Keratinocyte (primary cell): ENCODE measurements at regions not wholly inside any gene's neighbourhood (a gene's known extent, or its start where the extent isn't known, plus 50 kb on each side); places are given as distances from the start of the nearest gene placed in this dataset.

Experiments
- DNase-seq: peaks from one replicate; pipeline ENCODE4 v3.0.0-alpha.2; 2011; ENCODE audit warnings: low read depth, missing footprints, low spot score
- FAIRE-seq: peaks from 2 replicates; lab custom pipeline; 2011; peaks lifted over from hg19 to GRCh38; lab: Jason Lieb, UNC
- H2AFZ ChIP-seq: 2 replicates; pipeline ENCODE4 v1.6.0; 2012; ENCODE audit warnings: low read length, control low read depth, inconsistent platforms; ENCODE audit not compliant: control insufficient read depth
- H3K27ac ChIP-seq: 2 replicates; pipeline ENCODE4 v1.5.1; 2011; ENCODE audit warnings: low read length; ENCODE audit not compliant: control insufficient read depth, insufficient read depth
- H3K27me3 ChIP-seq: 3 replicates; pipeline ENCODE4 v1.6.0; 2011; ENCODE audit warnings: low read length; ENCODE audit not compliant: control insufficient read depth, insufficient read depth; ENCODE audit errors: extremely low read depth
- H3K36me3 ChIP-seq, 2 experiments: 2 replicates in 1 of 2; 3 replicates in 1 of 2; pipeline ENCODE4 v1.5.1; 2011; ENCODE audit warnings: low read length in 2 of 2, mild to moderate bottlenecking in 1 of 2; ENCODE audit not compliant: control insufficient read depth in 2 of 2, insufficient read depth in 2 of 2; ENCODE audit errors: extremely low read depth in 1 of 2
- H3K4me1 ChIP-seq: 3 replicates; pipeline ENCODE4 v1.5.1; 2011; ENCODE audit warnings: low read length; ENCODE audit not compliant: control insufficient read depth, insufficient read depth; ENCODE audit errors: extremely low read depth
- H3K4me2 ChIP-seq: 3 replicates; pipeline ENCODE4 v1.6.0; 2011; ENCODE audit warnings: low read depth, low read length; ENCODE audit not compliant: control insufficient read depth, insufficient read depth; ENCODE audit errors: extremely low read depth
- H3K4me3 ChIP-seq, 3 experiments: fragments of 200-600 bp in 1 of 3; sonication (generic) in 1 of 3; 2 replicates in 2 of 3; 3 replicates in 1 of 3; pipeline ENCODE4 v1.5.1; 2011 to 2016; ENCODE audit warnings: low read length in 3 of 3, mild to moderate bottlenecking in 3 of 3, control low read depth in 2 of 3, inconsistent platforms in 1 of 3, low read depth in 1 of 3, mixed read lengths in 1 of 3, mixed run types in 1 of 3, moderate library complexity in 1 of 3; ENCODE audit not compliant: control insufficient read depth in 2 of 3, insufficient read depth in 2 of 3; ENCODE audit errors: extremely low read depth in 1 of 3
- H3K79me2 ChIP-seq: 2 replicates; pipeline ENCODE4 v1.6.0; 2012; ENCODE audit warnings: low read length; ENCODE audit not compliant: control insufficient read depth, insufficient read depth
- H3K9ac ChIP-seq: 3 replicates; pipeline ENCODE4 v1.6.0; 2011; ENCODE audit warnings: low read length; ENCODE audit not compliant: control insufficient read depth, insufficient read depth; ENCODE audit errors: extremely low read depth
- H3K9me1 ChIP-seq: 3 replicates; pipeline ENCODE4 v1.6.0; 2011; ENCODE audit warnings: low read length; ENCODE audit not compliant: control insufficient read depth, insufficient read depth; ENCODE audit errors: extremely low read depth
- H3K9me3 ChIP-seq: 2 replicates; pipeline ENCODE4 v1.5.1; 2012; ENCODE audit warnings: low read depth, low read length; ENCODE audit not compliant: control insufficient read depth
- H4K20me1 ChIP-seq: 3 replicates; pipeline ENCODE4 v1.6.0; 2011; ENCODE audit warnings: low read length; ENCODE audit not compliant: control insufficient read depth, insufficient read depth; ENCODE audit errors: extremely low read depth
- EZH2 ChIP-seq: IDR thresholded peaks from one replicate; pipeline ENCODE4 v1.6.1; 2012; ENCODE audit warnings: inconsistent platforms, mild to moderate bottlenecking, low read length, moderate library complexity
- dilution Hi-C: fragments of 300-500 bp; cut with MboI; formaldehyde crosslinking; loops from one replicate; pipeline ENCODE4 v1.7.0; 2020; ENCODE audit warnings: low sequenced_read_pairs; ENCODE audit not compliant: extremely low pct_ligation_motif_present
- TF ChIP-seq, protein P1 (sequence below), 3 experiments: IDR thresholded peaks in 1 of 3; conservative IDR thresholded peaks in 1 of 3; optimal IDR thresholded peaks in 1 of 3; 2 replicates in 2 of 3; 3 replicates in 1 of 3; pipeline versions ENCODE3 to v1.5.1; 2011; ENCODE audit warnings: low read length in 3 of 3, mild to moderate bottlenecking in 3 of 3, moderate library complexity in 2 of 3, control low read depth in 1 of 3, inconsistent platforms in 1 of 3; ENCODE audit not compliant: insufficient read depth in 2 of 3; ENCODE audit errors: extremely low read depth in 1 of 3

DNA sequence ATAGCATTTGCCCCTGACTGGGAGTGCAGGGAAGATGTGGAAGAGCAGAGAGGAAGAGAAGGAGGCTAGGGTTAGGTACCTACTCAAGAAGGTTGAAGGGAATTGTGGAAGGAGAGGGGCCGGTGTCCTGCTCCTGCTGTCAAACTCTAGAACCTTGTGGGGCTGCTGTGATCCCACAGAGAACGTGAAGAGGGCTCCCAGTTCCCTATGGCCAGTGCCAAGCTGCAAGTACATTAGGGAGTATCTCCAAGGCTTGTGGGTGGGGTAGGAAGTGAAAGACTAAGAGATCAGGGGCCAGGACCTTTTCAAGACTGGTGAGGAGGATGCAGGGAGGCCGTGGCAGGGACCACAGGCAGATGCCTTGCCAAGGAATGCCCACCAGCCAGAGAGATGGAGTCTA is 263.4 kb downstream of the CDH26 start:
- H3K4me2 ChIP-seq = no peak overlapping the region
- no peak overlapping the region for H3K27ac ChIP-seq
- no peak overlapping the region for H3K4me3 ChIP-seq
- H3K4me1 ChIP-seq = no peaks in the 10 kb centered on the region
- no peaks in the 10 kb centered on the region for H3K27me3 ChIP-seq
- FAIRE-seq (no peak), DNase-seq (no peak)
- H3K36me3 ChIP-seq = no peaks in the 10 kb centered on the region
- no peak overlapping the region for H3K9ac ChIP-seq
- TF ChIP-seq EZH2 = no peak
- TF ChIP-seq, protein P1, sequence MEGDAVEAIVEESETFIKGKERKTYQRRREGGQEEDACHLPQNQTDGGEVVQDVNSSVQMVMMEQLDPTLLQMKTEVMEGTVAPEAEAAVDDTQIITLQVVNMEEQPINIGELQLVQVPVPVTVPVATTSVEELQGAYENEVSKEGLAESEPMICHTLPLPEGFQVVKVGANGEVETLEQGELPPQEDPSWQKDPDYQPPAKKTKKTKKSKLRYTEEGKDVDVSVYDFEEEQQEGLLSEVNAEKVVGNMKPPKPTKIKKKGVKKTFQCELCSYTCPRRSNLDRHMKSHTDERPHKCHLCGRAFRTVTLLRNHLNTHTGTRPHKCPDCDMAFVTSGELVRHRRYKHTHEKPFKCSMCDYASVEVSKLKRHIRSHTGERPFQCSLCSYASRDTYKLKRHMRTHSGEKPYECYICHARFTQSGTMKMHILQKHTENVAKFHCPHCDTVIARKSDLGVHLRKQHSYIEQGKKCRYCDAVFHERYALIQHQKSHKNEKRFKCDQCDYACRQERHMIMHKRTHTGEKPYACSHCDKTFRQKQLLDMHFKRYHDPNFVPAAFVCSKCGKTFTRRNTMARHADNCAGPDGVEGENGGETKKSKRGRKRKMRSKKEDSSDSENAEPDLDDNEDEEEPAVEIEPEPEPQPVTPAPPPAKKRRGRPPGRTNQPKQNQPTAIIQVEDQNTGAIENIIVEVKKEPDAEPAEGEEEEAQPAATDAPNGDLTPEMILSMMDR (optimal IDR thresholded peaks at IDR 0.05 in 1 of 3, IDR thresholded peaks at IDR 0.05 in 1 of 3, conservative IDR thresholded peaks at IDR 0.05 in 1 of 3; ENCODE audit: extremely low read depth in 1 of 3, insufficient read depth in 2 of 3, low read length in 3 of 3) = no peak
- H2AFZ ChIP-seq = no peak overlapping the region
- H3K9me3 ChIP-seq = no peaks in the 10 kb centered on the region
- dilution Hi-C loops = no loop called here
- H4K20me1 ChIP-seq = no peaks in the 10 kb centered on the region
- H3K79me2 ChIP-seq = no peaks in the 10 kb centered on the region
- no peaks in the 10 kb centered on the region for H3K9me1 ChIP-seq

DNA sequence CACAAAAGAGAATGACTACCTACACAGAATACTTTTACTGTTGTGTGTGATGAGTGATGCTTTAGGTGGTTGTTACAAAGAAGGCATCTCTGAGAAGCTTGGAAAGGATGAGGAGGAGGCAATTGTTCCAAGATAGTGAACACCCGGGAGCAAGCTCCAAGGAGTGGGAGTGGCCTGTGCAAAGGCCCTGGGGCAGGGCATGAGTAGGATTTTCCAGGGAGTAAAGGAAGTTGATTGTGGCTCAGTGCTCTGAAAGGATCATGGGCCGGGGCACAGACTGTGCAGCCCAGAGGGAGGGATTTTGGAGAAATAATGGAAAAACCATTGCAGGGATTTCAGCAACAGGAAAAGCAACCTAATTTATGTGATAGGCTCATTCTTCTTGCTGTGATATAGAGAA is 264.3 kb downstream of the CDH26 start:
- TF ChIP-seq, protein P1 (optimal IDR thresholded peaks at IDR 0.05 in 1 of 3, IDR thresholded peaks at IDR 0.05 in 1 of 3, conservative IDR thresholded peaks at IDR 0.05 in 1 of 3; ENCODE audit: extremely low read depth in 1 of 3, insufficient read depth in 2 of 3, low read length in 3 of 3) = no peak
- no peak for FAIRE-seq
- Histone ChIP-seq H3K27me3 (no peaks in the 10 kb centered on the region), H2AFZ (no peak overlapping the region), H3K4me1 (no peaks in the 10 kb centered on the region), H3K36me3 (no peaks in the 10 kb centered on the region), H3K79me2 (no peaks in the 10 kb centered on the region), H3K9me3 (no peaks in the 10 kb centered on the region), H3K9ac (no peak overlapping the region), H3K4me3 (no peak overlapping the region), H3K9me1 (no peaks in the 10 kb centered on the region), H3K4me2 (no peak overlapping the region), H3K27ac (no peak overlapping the region), H4K20me1 (no peaks in the 10 kb centered on the region)
- dilution Hi-C loops = no loop called here
- no peak for DNase-seq
